MM.1S (cell line): ENCODE measurements at regions not wholly inside any gene's neighbourhood (a gene's known extent, or its start where the extent isn't known, plus 50 kb on each side); places are given as distances from the start of the nearest gene placed in this dataset.

Experiments used
- CTCF ChIP-seq: fragments of 300-600 bp; sonication (generic); IDR thresholded peaks from 2 replicates; pipeline ENCODE4 v1.5.1; 2016; ENCODE audit warnings: antibody characterized with exemption, low read length, mixed read lengths
- EZH2 ChIP-seq: fragments of 300-600 bp; sonication (generic); optimal IDR thresholded peaks from 2 replicates; pipeline ENCODE3; 2017; ENCODE audit warnings: low read depth, mild to moderate bottlenecking, antibody characterized with exemption, low read length, mixed read lengths
- EZH2phosphoT487 ChIP-seq: fragments of 300-600 bp; sonication (generic); IDR thresholded peaks from 2 replicates; pipeline ENCODE4 v1.6.1; 2018; ENCODE audit warnings: antibody characterized with exemption, low read length

DNA sequence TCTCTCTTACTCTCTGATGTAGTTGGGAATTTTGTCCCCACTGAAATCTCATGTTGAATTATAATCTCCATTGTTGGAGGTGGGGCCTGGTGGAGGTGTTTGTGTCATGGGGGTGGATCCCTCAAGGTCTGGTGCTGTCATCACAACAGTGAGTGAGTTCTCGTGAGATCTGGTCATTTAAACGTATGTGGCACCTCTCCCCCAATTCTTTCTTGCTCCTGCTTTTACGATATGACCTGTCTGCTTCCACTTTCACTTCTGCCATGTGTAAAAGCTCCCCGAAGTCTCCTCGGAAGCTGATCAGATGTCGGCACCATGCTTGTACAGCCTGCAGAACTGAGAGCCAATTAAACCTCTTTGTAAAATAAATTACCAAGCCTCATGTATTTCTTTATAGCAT is 337.8 kb upstream of the CDH2 start:
- TF ChIP-seq CTCF (no peak), EZH2 (no peak), EZH2phosphoT487 (no peak)
